ENCODE measurements at regions not wholly inside any gene's neighbourhood (a gene's known extent, or its start where the extent isn't known, plus 50 kb on each side); places are given as distances from the start of the nearest gene placed in this dataset.

DNA sequence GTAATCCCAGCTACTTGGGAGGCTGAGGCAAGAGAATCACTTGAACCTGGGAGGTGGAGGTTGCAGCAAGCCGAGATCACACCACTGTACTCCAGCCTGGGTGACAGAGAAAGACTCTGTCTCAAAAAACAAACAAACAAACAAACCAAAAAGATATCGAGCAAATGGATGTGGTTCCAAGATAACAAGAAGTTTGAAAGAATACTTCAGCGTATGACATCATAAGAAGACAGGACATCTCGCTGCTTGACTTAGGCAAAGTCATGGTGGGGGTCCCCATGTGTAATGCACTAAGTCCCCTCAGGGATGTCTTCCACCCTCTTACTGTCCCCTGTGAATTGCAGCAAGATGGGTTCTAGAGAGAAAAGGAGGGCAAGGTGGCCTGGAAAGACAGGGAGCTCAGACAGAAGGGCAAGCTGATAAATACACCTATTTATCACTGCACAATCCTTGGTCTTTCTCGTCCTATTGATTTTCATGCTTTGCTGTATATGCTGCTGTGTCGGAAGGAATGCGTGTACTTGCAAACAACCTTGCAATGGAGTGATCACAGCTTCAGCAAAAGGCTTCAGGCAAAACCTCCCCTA, 115.0 kb downstream of the BDH1 start:
- TF ChIP-seq, protein P1, sequence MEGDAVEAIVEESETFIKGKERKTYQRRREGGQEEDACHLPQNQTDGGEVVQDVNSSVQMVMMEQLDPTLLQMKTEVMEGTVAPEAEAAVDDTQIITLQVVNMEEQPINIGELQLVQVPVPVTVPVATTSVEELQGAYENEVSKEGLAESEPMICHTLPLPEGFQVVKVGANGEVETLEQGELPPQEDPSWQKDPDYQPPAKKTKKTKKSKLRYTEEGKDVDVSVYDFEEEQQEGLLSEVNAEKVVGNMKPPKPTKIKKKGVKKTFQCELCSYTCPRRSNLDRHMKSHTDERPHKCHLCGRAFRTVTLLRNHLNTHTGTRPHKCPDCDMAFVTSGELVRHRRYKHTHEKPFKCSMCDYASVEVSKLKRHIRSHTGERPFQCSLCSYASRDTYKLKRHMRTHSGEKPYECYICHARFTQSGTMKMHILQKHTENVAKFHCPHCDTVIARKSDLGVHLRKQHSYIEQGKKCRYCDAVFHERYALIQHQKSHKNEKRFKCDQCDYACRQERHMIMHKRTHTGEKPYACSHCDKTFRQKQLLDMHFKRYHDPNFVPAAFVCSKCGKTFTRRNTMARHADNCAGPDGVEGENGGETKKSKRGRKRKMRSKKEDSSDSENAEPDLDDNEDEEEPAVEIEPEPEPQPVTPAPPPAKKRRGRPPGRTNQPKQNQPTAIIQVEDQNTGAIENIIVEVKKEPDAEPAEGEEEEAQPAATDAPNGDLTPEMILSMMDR (IDR thresholded peaks at IDR 0.05): no peak
- no peak for TF ChIP-seq EZH2phosphoT487 (IDR thresholded peaks at IDR 0.05)

Data from neural progenitor cell (in vitro differentiated cells).